ENCODE measurements at regions not wholly inside any gene's neighbourhood (a gene's known extent, or its start where the extent isn't known, plus 50 kb on each side); places are given as distances from the start of the nearest gene placed in this dataset.
"Not testable (repeated sequence)": the region's sequence is repeated elsewhere in the genome, so short reads cannot be mapped to it uniquely, and the experiment has no call there.

- DNase-seq: no peak
Measured at GRCh38 chr6:130720076-130720715, 107.0 kb upstream of the SMLR1 start.

GRCh38 chr6:130724089-130724488, 103.1 kb upstream of the SMLR1 start:
- no peak for DNase-seq

GRCh38 chr6:130725551-130725950, 101.7 kb upstream of the SMLR1 start:
- no peak for DNase-seq

GRCh38 chr6:130728064-130728463, 99.1 kb upstream of the SMLR1 start:
- DNase-seq: not testable (repeated sequence)

GRCh38 chr6:130730600-130730999, 96.6 kb upstream of the SMLR1 start:
- no peak for DNase-seq

- no peak for DNase-seq
Measured at GRCh38 chr6:130734161-130734560, 93.0 kb upstream of the SMLR1 start.

GRCh38 chr6:130740308-130740707, 86.9 kb upstream of the SMLR1 start:
- no peak for DNase-seq

- DNase-seq: no peak
Measured at GRCh38 chr6:130742131-130742681, 85.0 kb upstream of the SMLR1 start.

- DNase-seq: no peak
Measured at GRCh38 chr6:130743175-130743574, 84.0 kb upstream of the SMLR1 start.

GRCh38 chr6:130744576-130745366, 82.4 kb upstream of the SMLR1 start:
- DNase-seq: no peak

- no peak for DNase-seq
Measured at GRCh38 chr6:130748041-130748440, 79.2 kb upstream of the SMLR1 start.

GRCh38 chr6:130749402-130749801, 77.8 kb upstream of the SMLR1 start:
- no peak for DNase-seq

- DNase-seq: no peak
Measured at GRCh38 chr6:130752267-130752666, 74.9 kb upstream of the SMLR1 start.

- DNase-seq: no peak
Measured at GRCh38 chr6:130754786-130755367, 72.3 kb upstream of the SMLR1 start.

- no peak for DNase-seq
Measured at GRCh38 chr6:130755368-130756034, 71.7 kb upstream of the SMLR1 start.

- DNase-seq: no peak
Measured at GRCh38 chr6:130756824-130757223, 70.4 kb upstream of the SMLR1 start.

- no peak for DNase-seq
Measured at GRCh38 chr6:130758813-130759212, 68.4 kb upstream of the SMLR1 start.

GRCh38 chr6:130760006-130760405, 67.2 kb upstream of the SMLR1 start:
- peak; percentile 56 to 64 for DNase-seq

- DNase-seq: no peak
Measured at GRCh38 chr6:130761286-130761685, 65.9 kb upstream of the SMLR1 start.

GRCh38 chr6:130765181-130765727, 62.0 kb upstream of the SMLR1 start:
- no peak for DNase-seq

GRCh38 chr6:130766239-130767144, 60.7 kb upstream of the SMLR1 start:
- no peak for DNase-seq

GRCh38 chr6:130769861-130770260, 57.3 kb upstream of the SMLR1 start:
- DNase-seq: no peak
